IPS-20b (cell line): ENCODE measurements at regions not wholly inside any gene's neighbourhood (a gene's known extent, or its start where the extent isn't known, plus 50 kb on each side); places are given as distances from the start of the nearest gene placed in this dataset.

Experiments used
- H3K27ac ChIP-seq: one replicate; pipeline ENCODE4 v1.5.1; 2013; ENCODE audit warnings: low read length
- H3K27me3 ChIP-seq: 2 replicates; pipeline ENCODE4 v1.6.1; 2013; ENCODE audit warnings: mild to moderate bottlenecking, low read length, inconsistent platforms; ENCODE audit not compliant: insufficient read depth
- H3K36me3 ChIP-seq: 2 replicates; pipeline ENCODE4 v1.6.1; 2013; ENCODE audit warnings: low read depth, mild to moderate bottlenecking, inconsistent platforms, low read length, moderate library complexity; ENCODE audit not compliant: insufficient read depth
- H3K4me1 ChIP-seq: 2 replicates; pipeline ENCODE4 v1.6.1; 2013; ENCODE audit warnings: mild to moderate bottlenecking, control low read depth, inconsistent platforms, low read length, moderate library complexity; ENCODE audit not compliant: insufficient read depth
- H3K4me3 ChIP-seq: 2 replicates; pipeline ENCODE4 v1.5.1; 2013; ENCODE audit warnings: mild to moderate bottlenecking, low read length, inconsistent platforms
- H3K9ac ChIP-seq: 2 replicates; pipeline ENCODE4 v1.6.1; 2013; ENCODE audit warnings: low read depth, mild to moderate bottlenecking, inconsistent platforms, low read length, moderate library complexity
- H3K9me3 ChIP-seq: 2 replicates; pipeline ENCODE4 v1.6.1; 2013; ENCODE audit warnings: mild to moderate bottlenecking, low read depth, low read length, inconsistent platforms; ENCODE audit not compliant: insufficient read depth

DNA sequence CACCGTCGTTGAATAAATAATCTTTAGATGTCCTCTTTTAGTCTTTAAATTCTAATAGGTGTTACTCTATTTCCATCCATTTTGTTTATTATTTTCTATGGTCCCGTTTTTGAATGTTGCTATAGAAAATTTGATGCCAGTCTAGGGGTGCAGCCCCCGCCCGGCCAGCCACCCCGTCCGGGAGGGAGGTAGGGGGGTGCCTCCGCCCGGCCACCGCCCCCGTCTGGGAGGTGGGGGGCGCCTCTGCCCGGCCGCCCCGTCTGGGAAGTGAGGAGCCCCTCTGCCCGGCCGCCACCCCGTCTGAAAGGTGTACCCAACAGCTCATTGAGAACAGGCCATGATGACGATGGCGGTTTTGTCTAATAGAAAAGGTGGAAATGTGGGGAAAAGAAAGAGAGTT lies 2372.2 kb upstream of the WWC1 start:
- Histone ChIP-seq H3K27ac (no peak overlapping the region), H3K9ac (no peak overlapping the region), H3K9me3 (no peaks in the 10 kb centered on the region), H3K27me3 (no peaks in the 10 kb centered on the region), H3K36me3 (no peaks in the 10 kb centered on the region), H3K4me3 (no peak overlapping the region), H3K4me1 (no peaks in the 10 kb centered on the region)

GRCh38 chr5:165920655-165921054 lies 2370.8 kb upstream of the WWC1 start:
- Histone ChIP-seq H3K9ac (no peak overlapping the region), H3K36me3 (no peaks in the 10 kb centered on the region), H3K4me1 (no peaks in the 10 kb centered on the region), H3K27ac (no peak overlapping the region), H3K9me3 (no peaks in the 10 kb centered on the region), H3K4me3 (no peak overlapping the region), H3K27me3 (no peaks in the 10 kb centered on the region)

GRCh38 chr5:165928971-165929370 lies 2362.5 kb upstream of the WWC1 start:
- Histone ChIP-seq H3K27me3 (no peaks in the 10 kb centered on the region), H3K9ac (no peak overlapping the region), H3K27ac (no peak overlapping the region), H3K4me1 (no peaks in the 10 kb centered on the region), H3K36me3 (no peaks in the 10 kb centered on the region), H3K9me3 (no peaks in the 10 kb centered on the region), H3K4me3 (no peak overlapping the region)

- Histone ChIP-seq H3K9me3 (no peaks in the 10 kb centered on the region), H3K4me3 (no peak overlapping the region), H3K36me3 (no peaks in the 10 kb centered on the region), H3K9ac (no peak overlapping the region), H3K4me1 (no peaks in the 10 kb centered on the region), H3K27me3 (no peaks in the 10 kb centered on the region), H3K27ac (no peak overlapping the region)
These were observed 2350.9 kb upstream of the WWC1 start for GRCh38 chr5:165940541-165940940.

DNA sequence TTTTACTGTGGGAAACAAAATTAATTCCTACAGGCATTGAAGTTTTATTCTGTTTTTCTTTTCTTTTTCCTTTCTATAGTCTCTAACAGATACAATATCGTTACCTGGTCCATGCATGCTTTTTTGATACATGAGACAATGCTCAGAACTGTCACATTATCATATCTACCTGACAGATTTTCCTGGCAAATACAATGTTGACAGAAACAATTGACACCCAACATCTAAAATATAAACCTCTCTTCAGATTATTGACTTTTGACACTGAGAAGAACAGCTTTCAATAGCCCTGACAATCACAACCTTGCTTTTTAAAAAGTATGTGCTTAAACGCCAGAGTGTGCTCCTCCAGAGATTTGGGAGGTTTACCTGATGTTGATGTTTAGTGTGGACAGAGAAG lies 2334.6 kb upstream of the WWC1 start:
- Histone ChIP-seq H3K36me3 (no peaks in the 10 kb centered on the region), H3K27ac (no peak overlapping the region), H3K27me3 (no peaks in the 10 kb centered on the region), H3K9ac (no peak overlapping the region), H3K4me3 (no peak overlapping the region), H3K9me3 (0 out of 2 replicates have a peak, but pooled peaks cover 3% of the 10 kb centered on the region), H3K4me1 (no peaks in the 10 kb centered on the region; the same call in 1 of the 2 replicates)

DNA sequence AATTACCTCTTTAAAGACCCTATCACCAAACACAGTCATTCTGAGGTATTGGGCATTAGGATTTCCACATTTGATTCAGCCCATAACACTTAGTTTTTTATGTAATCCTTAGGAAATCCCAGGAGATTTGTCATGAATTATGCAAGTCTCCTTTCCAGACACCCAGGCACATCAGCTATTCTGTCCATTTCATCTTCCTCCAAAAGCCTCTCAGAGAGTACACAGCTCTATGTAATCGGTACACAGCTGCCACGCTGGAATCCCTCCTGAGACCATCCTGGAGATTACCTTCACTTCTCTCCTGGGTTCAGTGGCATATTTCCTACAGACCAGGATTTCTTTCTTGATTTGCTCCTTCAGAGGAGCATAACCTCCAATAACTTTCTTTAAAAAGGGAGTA lies 2309.8 kb upstream of the WWC1 start:
- no peaks in the 10 kb centered on the region for H3K36me3 ChIP-seq
- no peaks in the 10 kb centered on the region for H3K4me1 ChIP-seq
- H3K9ac ChIP-seq, result no peak overlapping the region
- H3K27ac ChIP-seq, result no peak overlapping the region
- H3K4me3 ChIP-seq, result no peak overlapping the region
- no peaks in the 10 kb centered on the region for H3K27me3 ChIP-seq
- H3K9me3 ChIP-seq, result no peaks in the 10 kb centered on the region

- H3K27ac ChIP-seq, result no peak overlapping the region
- H3K4me3 ChIP-seq, result no peak overlapping the region
- H3K9me3 ChIP-seq, result no peaks in the 10 kb centered on the region
- H3K4me1 ChIP-seq, result no peaks in the 10 kb centered on the region
- no peak overlapping the region for H3K9ac ChIP-seq
- H3K36me3 ChIP-seq, result no peaks in the 10 kb centered on the region
- H3K27me3 ChIP-seq, result no peaks in the 10 kb centered on the region
These were observed 2295.1 kb upstream of the WWC1 start for GRCh38 chr5:165996201-165996875.

DNA sequence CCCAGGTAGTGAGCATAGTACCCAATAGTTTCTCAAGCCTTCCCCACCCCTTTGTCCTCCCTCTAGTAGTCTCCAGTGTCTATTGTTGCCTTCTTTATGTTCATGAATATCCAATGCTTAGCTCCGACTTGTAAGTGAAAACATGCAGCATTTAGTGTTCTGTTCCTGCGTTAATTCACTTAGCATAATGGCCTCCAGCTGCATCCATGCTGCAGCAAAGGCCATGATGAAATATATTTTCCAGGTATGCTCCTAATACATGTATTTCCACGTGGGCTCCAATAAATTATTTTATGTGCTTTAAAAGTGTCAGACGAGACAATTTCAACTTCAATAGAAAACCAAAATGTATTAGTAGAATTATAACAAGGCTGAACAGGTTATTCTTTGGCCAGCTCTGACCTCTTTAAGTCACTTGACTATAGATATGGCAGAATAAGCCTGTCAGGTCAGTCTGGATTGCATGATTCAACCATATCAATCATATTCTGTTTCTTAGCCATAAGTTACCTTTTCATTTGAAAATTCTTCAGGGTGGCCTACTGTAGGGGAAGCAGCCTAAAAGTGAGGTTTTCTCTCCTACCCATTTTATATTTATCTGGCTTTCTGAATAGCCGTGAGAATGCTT lies 2291.6 kb upstream of the WWC1 start:
- Histone ChIP-seq H3K27me3 (no peaks in the 10 kb centered on the region), H3K36me3 (no peaks in the 10 kb centered on the region), H3K27ac (no peak overlapping the region), H3K9me3 (no peaks in the 10 kb centered on the region), H3K4me1 (no peaks in the 10 kb centered on the region), H3K9ac (no peak overlapping the region), H3K4me3 (no peak overlapping the region)

DNA sequence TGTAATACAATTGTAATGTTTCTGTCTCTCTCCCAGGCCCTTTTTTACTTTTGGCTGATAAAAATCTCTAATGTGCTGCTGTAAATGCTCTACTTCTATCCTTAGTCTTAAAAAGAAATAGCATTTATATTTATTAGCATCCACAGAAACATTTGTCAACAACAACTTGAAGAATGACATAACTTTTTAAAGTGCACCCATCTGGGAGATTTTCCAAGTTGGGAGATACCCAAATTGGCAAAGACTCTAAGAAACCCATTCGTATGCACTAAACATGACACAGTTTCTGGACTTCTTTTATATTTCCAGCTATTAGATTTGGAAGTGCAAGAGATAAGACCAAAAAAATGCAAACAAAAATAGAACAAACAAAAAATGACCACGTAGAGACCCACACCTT lies 2287.4 kb upstream of the WWC1 start:
- H3K36me3 ChIP-seq, result no peaks in the 10 kb centered on the region
- no peak overlapping the region for H3K27ac ChIP-seq
- H3K4me3 ChIP-seq, result no peak overlapping the region
- no peak overlapping the region for H3K9ac ChIP-seq
- no peaks in the 10 kb centered on the region for H3K9me3 ChIP-seq
- no peaks in the 10 kb centered on the region for H3K27me3 ChIP-seq
- H3K4me1 ChIP-seq, result peaks cover 3% of the 10 kb centered on the region; the same call in 1 of the 2 replicates

DNA sequence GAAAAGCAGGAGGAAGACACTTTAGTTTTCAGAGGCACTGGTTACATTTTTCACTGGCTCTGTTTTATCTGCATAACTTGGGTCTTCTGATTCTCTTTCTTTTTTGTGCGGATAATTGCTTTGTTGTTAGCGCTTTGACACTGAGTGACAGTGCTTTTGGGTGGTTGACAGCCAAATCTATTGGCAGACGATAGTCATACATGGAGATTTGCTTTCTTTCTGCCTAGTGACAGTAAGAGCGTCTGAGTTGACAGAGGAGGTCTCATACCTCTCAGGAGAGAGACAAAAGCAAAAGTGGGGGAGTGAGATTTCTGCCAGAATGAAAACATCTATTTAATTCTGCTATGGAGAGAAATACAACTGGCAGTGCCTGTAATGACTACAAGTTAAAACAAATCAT lies 2278.0 kb upstream of the WWC1 start:
- no peak overlapping the region for H3K27ac ChIP-seq
- H3K9ac ChIP-seq, result no peak overlapping the region
- no peaks in the 10 kb centered on the region for H3K9me3 ChIP-seq

DNA sequence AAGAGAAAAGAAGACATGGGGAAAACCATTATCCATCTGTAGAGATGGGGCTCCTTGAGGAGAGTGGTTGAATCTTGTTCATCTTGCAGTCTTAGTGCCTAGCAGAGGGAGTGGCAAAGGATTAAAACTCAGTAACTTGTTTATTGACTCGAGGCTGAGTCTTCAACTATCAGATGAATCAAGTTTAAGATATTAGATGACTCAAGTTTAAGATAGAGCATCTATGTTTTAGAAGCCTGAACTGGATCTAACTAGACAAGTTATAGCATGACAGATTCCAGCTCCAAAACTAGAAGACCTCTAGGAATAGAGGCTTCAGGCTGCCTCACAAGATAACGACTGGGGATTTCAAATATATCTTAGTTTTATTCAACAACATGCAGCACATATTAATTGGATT lies 2277.2 kb upstream of the WWC1 start:
- H3K9me3 ChIP-seq, result no peaks in the 10 kb centered on the region
- H3K27ac ChIP-seq, result no peak overlapping the region
- no peaks in the 10 kb centered on the region for H3K27me3 ChIP-seq
- H3K4me1 ChIP-seq, result no peaks in the 10 kb centered on the region
- H3K36me3 ChIP-seq, result no peaks in the 10 kb centered on the region
- no peak overlapping the region for H3K4me3 ChIP-seq
- no peak overlapping the region for H3K9ac ChIP-seq

More for the DNA sequence above, 2278.0 kb upstream of the WWC1 start:
- peaks cover 2% of the 10 kb centered on the region; the same call in 1 of the 2 replicates for H3K4me1 ChIP-seq
- H3K4me3 ChIP-seq, result no peak overlapping the region
- H3K27me3 ChIP-seq, result no peaks in the 10 kb centered on the region
- no peaks in the 10 kb centered on the region for H3K36me3 ChIP-seq

DNA sequence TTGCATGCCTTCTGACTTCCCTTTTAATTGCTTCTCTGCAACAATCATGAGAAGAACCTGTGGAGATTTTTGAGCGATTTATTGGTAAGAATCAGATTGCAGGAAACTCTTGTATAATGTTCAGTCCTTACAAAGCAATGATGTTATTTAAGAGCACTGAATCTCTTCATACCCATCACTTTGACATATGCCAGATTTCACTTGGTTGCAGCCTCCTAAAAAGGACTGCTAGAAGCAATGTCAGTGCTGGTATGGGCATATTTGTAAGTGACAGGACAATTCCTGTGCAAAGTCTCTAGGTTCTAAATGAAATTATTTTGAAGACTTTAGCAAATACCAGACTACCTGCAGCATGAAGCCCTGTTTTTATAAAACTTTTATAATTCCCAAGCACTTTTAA lies 2272.7 kb upstream of the WWC1 start:
- no peak overlapping the region for H3K9ac ChIP-seq
- no peak overlapping the region for H3K27ac ChIP-seq
- no peak overlapping the region for H3K4me3 ChIP-seq
- no peaks in the 10 kb centered on the region for H3K9me3 ChIP-seq
- no peaks in the 10 kb centered on the region for H3K36me3 ChIP-seq
- H3K27me3 ChIP-seq, result no peaks in the 10 kb centered on the region
- no peaks in the 10 kb centered on the region for H3K4me1 ChIP-seq
